Activated naive CD4-positive, alpha-beta T cell treated with anti-CD3 and anti-CD28 coated beads, Interleukin-2, amount 50 U/mL, for 16 hours (primary cell): ENCODE measurements at regions not wholly inside any gene's neighbourhood (a gene's known extent, or its start where the extent isn't known, plus 50 kb on each side); places are given as distances from the start of the nearest gene placed in this dataset.
"Not testable (repeated sequence)": the region's sequence is repeated elsewhere in the genome, so short reads cannot be mapped to it uniquely, and the experiment has no call there.

ENCODE experiments used
- DNase-seq: peaks from one replicate; pipeline ENCODE4 v3.0.0-alpha.2; 2020

- not testable (repeated sequence) for DNase-seq
These were observed 51.0 kb upstream of the ROPN1B start for GRCh38 chr3:125918024-125918423.

GRCh38 chr3:125918451-125918850 is 50.5 kb upstream of the ROPN1B start:
- not testable (repeated sequence) for DNase-seq

GRCh38 chr3:125918866-125919265 is 50.1 kb upstream of the ROPN1B start:
- peak; percentile 29 for DNase-seq
